ENCODE measurements at regions not wholly inside any gene's neighbourhood (a gene's known extent, or its start where the extent isn't known, plus 50 kb on each side); places are given as distances from the start of the nearest gene placed in this dataset.

GRCh38 chr1:87636198-87636892, 307.7 kb downstream of the LMO4 start:
- Mint-ChIP-seq H3K36me3 (ENCODE audit: low read depth) (peaks cover 3% of the 10 kb centered on the region), H3K4me1 (peaks cover under 1% of the 10 kb centered on the region), H3K4me3 (no peak overlapping the region), H3K27me3 (ENCODE audit: insufficient read depth) (no peaks in the 10 kb centered on the region), H3K27ac (no peak overlapping the region), H3K9me3 (peaks cover 48% of the 10 kb centered on the region)
- 95 to 98% methylated on average over 7 to 28 of the region's 28 CpGs for WGBS, 2 experiments (ENCODE audit: insufficient coverage in 1 of 2, insufficient read length in 1 of 2)
- H3K36me3 ChIP-seq (ENCODE audit: control insufficient read depth, insufficient read depth, low read length) = no peaks in the 10 kb centered on the region
- DNase-seq = no peak
- H3K4me1 ChIP-seq (ENCODE audit: control insufficient read depth, insufficient read depth, low read length) = no peaks in the 10 kb centered on the region
- H3K27me3 ChIP-seq (ENCODE audit: control insufficient read depth, insufficient read depth, low read length, poor library complexity, severe bottlenecking) = no peaks in the 10 kb centered on the region
- no peak overlapping the region for H3K27ac ChIP-seq (ENCODE audit: low read depth, low read length)
- H3K4me3 ChIP-seq (ENCODE audit: low read length) = no peak overlapping the region
- H3K9ac ChIP-seq (ENCODE audit: extremely low read depth, low read length, poor library complexity, severe bottlenecking) = no peak overlapping the region
- no peak for TF ChIP-seq CTCF (conservative IDR thresholded peaks at IDR 0.05)
- H3K9me3 ChIP-seq (ENCODE audit: control insufficient read depth, low read length) = peaks cover 16% of the 10 kb centered on the region

- TF ChIP-seq CTCF (conservative IDR thresholded peaks at IDR 0.05) = no peak
- peaks cover 16% of the 10 kb centered on the region for H3K9me3 ChIP-seq (ENCODE audit: control insufficient read depth, low read length)
- H3K4me1 ChIP-seq (ENCODE audit: control insufficient read depth, insufficient read depth, low read length) = peaks cover 9% of the 10 kb centered on the region
- H3K27ac Mint-ChIP-seq = no peak overlapping the region
- H3K27me3 ChIP-seq (ENCODE audit: control insufficient read depth, insufficient read depth, low read length, poor library complexity, severe bottlenecking) = no peaks in the 10 kb centered on the region
- no peak overlapping the region for H3K4me3 ChIP-seq (ENCODE audit: low read length)
- no peak overlapping the region for H3K4me3 Mint-ChIP-seq
- H3K9me3 Mint-ChIP-seq = peaks cover 40% of the 10 kb centered on the region
- no peak overlapping the region for H3K27ac ChIP-seq (ENCODE audit: low read depth, low read length)
- H3K4me1 Mint-ChIP-seq = peaks cover 24% of the 10 kb centered on the region
- no peak for DNase-seq
- peaks cover 3% of the 10 kb centered on the region for H3K36me3 Mint-ChIP-seq (ENCODE audit: low read depth)
- no peaks in the 10 kb centered on the region for H3K27me3 Mint-ChIP-seq (ENCODE audit: insufficient read depth)
- no peaks in the 10 kb centered on the region for H3K36me3 ChIP-seq (ENCODE audit: control insufficient read depth, insufficient read depth, low read length)
- no peak overlapping the region for H3K9ac ChIP-seq (ENCODE audit: extremely low read depth, low read length, poor library complexity, severe bottlenecking)
Measured at GRCh38 chr1:87638636-87639035, 310.0 kb downstream of the LMO4 start.

GRCh38 chr1:87641996-87642395, 313.3 kb downstream of the LMO4 start:
- H3K36me3 Mint-ChIP-seq (ENCODE audit: low read depth) = no peaks in the 10 kb centered on the region
- H3K4me1 ChIP-seq (ENCODE audit: control insufficient read depth, insufficient read depth, low read length) = peaks cover 15% of the 10 kb centered on the region

More at GRCh38 chr1:87641996-87642395, 313.3 kb downstream of the LMO4 start:
- Mint-ChIP-seq H3K4me1 (peaks cover 41% of the 10 kb centered on the region), H3K9me3 (peaks cover 20% of the 10 kb centered on the region), H3K27me3 (ENCODE audit: insufficient read depth) (no peaks in the 10 kb centered on the region), H3K27ac (peak overlapping the region; percentile 11), H3K4me3 (peak overlapping the region; percentile 16)
- no peaks in the 10 kb centered on the region for H3K36me3 ChIP-seq (ENCODE audit: control insufficient read depth, insufficient read depth, low read length)
- H3K27me3 ChIP-seq (ENCODE audit: control insufficient read depth, insufficient read depth, low read length, poor library complexity, severe bottlenecking) = no peaks in the 10 kb centered on the region
- no peak overlapping the region for H3K9ac ChIP-seq (ENCODE audit: extremely low read depth, low read length, poor library complexity, severe bottlenecking)
- WGBS, 2 experiments (ENCODE audit: insufficient coverage in 1 of 2, insufficient read length in 1 of 2) = 88 to 89% methylated on average over 3 of the region's 3 CpGs
- no peak overlapping the region for H3K4me3 ChIP-seq (ENCODE audit: low read length)
- TF ChIP-seq CTCF (conservative IDR thresholded peaks at IDR 0.05) = no peak
- no peak overlapping the region for H3K27ac ChIP-seq (ENCODE audit: low read depth, low read length)
- H3K9me3 ChIP-seq (ENCODE audit: control insufficient read depth, low read length) = peaks cover 2% of the 10 kb centered on the region
- DNase-seq = no peak
